Erythroblast (primary cell): ENCODE measurements at regions not wholly inside any gene's neighbourhood (a gene's known extent, or its start where the extent isn't known, plus 50 kb on each side); places are given as distances from the start of the nearest gene placed in this dataset.

ENCODE experiments used
- DNase-seq, 2 experiments: peaks; one replicate each; lab custom pipeline; 2025; lab: John Stamatoyannopoulos, UW
- GATA1 ChIP-seq: IDR thresholded peaks from 2 replicates; pipeline ENCODE4 v1.6.1; 2011; ENCODE audit warnings: low read depth, mild to moderate bottlenecking, control low read depth, low read length, moderate library complexity
- POLR2A ChIP-seq: IDR thresholded peaks from 2 replicates; pipeline ENCODE4 v1.6.1; 2011; ENCODE audit warnings: mild to moderate bottlenecking, low read length

DNA sequence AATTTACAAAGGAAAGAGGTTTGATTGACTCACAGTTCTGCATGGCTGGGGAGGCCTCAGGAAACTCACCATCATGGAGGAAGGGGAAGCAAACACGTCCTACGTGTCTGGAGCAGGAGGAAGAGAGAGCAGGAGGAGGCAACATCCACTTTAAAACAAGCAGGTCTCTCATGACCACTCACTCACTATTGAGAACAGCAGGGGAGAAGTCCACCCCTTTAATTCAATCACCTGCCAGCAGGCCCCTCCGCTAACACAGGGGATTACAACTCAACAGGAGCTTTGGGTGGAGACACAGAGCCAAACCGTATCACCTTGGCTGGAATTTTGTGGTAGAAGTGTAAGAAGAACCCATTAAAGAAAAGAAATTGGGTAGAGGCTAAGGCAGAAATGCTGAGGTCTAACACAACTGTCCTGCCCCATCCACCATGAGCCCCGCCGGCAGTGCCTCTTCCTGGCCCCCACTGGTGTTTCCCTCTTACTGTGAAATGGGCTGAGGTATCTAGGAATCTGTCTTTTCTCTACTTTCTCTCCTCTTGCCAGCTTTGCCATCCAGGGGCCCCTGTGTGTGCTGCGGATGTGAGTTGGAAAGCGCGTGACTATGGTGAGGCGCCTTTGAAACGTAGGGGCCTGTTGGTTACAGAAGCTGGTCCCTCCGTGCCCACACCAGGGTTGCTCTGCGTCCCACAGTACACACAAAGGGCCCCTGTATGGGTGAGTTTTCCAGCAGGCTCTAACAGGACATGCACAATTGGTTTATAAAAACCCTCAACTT lies 108.0 kb upstream of the TMEM132D start:
- DNase-seq = no peak
- TF ChIP-seq GATA1 = no peak
- TF ChIP-seq POLR2A = no peak

DNA sequence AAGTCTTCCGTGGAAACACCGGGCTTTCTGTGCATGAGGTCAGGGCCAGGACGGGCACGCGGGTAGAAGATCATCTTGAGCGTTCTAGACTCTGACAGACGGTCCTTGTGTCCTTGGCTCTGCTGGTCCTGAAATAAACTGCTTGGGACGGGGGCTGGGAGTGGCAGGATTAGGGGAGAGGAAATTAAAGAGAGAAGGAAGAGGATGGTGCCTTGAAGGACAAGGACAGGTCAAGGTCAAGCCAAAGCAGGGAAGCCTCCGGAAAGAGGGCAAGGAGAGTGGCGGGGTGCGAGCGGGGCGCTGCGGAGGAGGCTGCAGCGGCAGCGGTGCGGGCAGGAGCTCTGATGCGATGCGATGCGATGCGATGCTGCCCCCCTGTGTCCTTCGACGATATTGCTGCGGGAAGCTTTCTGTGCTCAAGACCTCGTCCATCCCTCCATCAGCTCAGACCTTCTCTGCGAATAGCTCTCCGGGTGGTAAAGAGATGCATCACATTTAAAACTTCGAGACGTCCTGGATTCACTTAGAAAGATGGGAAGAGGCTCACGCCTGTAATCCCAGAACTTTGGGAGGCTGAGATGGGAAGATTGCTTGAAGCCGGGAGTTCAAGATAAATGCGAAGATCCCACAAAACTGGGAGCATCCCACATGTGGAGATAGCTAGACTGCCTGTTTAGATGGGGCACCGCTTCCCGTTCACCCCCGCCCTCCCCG lies 110.1 kb upstream of the TMEM132D start:
- no peak for TF ChIP-seq POLR2A
- TF ChIP-seq GATA1 = no peak

DNA sequence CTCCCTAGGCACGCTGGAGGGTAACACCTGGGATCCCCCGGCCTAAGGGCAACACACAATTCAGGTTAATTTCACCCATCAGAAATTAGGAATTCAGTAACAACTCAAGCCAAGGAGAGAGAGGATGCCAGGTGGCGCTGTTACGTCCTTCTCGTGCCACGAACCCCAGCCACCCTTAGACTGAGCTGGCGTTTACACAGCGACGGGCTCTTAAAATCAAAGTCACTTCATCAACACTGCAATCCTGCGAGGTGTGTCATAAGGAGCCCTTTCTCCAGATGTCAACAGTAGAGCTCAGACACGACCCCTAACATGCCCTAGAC lies 110.6 kb upstream of the TMEM132D start:
- TF ChIP-seq POLR2A (no peak), GATA1 (no peak)
- no peak for DNase-seq

More for the DNA sequence above, 110.1 kb upstream of the TMEM132D start:
- peak; percentile 16 to 44 for DNase-seq

DNA sequence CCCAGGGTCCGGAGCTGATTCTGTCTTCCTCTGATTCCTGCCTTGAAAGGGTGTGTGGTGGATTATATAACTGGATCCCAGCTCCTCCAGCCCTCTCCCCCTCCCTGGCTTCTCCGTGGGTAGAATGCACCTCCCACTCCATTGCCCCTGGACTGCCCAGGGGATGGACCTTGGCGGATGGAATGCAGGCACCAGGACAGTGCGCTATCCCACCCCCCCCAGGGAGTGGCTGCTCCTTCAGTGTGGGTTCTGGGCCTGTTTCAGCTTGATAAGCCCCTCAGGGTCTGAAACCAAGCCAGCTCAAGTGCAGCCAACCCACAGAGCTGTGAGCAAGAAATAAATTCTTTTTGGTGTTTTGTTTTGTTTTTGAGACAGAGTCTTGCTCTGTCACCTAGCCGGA lies 112.4 kb upstream of the TMEM132D start:
- TF ChIP-seq GATA1 (no peak), POLR2A (no peak)
- DNase-seq = no peak

DNA sequence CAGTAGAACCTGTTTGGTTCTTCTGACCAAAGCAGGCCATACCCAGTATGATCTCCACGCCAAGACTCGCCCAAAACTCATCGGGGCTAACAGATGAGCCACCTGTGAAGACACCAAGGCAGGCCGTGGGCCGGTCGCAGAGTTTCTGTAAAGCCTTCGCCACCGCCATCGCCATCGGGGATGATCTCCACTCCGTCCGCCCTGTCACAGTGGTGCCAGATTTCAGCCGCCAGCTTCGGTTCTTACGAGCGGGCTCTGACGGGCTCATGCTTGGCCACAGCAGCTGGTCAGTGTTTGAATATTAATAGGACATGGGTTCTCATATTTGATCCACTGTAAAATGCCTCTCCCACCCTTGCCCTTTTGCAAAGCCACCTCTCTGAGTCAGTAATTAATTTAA lies 113.2 kb upstream of the TMEM132D start:
- no peak for DNase-seq
- no peak for TF ChIP-seq GATA1
- no peak for TF ChIP-seq POLR2A

DNA sequence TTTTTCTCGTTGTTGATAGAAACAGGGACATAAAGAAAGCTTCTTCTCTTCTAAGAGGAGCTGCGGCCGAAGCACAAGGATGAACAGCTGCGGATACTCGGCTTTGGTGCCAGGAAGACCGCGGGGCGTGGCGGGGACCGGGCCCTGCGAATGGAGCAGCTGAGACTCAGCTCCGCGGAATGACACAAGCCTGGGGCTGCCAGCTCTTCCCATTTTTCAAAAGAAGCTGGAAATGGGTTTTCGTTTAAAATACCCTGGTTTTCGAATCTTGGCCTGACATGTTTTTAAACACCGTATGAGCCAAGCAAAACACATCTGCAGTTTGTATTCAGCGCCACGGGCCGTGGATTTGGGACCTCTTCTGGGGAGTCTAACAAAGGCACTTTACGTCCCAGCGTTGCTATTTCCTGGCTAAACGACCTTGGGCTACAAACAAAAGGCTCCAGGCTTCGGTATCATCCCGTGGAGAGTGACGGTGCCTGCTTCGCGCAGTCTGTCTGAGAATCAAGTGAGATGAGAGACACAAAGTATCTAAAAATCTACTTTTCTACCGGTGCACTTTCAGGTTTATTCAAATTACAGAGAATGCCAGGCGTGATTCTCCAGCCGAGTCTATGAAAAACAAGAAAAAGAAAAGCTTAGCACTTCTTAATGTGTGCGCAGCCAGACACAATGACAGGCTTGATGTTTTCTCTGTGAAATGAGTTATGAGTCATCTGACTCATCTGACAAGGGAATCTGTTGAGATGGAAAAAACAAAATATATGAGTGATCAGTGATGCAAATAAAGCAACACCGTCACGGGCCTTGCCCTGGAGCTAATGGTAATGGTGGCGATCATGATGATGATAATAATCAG lies 114.0 kb upstream of the TMEM132D start:
- no peak for DNase-seq
- TF ChIP-seq GATA1 = no peak
- no peak for TF ChIP-seq POLR2A

DNA sequence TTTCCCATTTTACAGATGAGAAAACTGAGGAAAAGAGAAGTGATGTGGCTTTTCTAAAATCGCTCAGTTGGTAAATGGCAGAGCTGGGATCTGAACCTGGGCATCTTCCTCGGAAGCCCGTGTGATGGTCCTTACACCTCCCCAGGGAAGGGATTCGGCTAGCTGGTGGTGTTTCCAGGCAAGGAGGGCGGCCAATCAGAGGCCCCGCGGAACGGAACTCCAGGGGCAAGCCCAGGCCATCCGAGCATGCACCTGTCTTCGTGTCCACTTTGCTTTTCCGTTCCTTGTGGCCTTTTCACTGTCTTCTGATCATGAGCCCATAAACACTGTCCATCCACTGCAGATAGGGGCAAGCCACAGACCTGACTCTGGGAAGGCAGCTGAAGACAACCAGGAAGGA lies 114.8 kb upstream of the TMEM132D start:
- DNase-seq = no peak
- no peak for TF ChIP-seq POLR2A

DNA sequence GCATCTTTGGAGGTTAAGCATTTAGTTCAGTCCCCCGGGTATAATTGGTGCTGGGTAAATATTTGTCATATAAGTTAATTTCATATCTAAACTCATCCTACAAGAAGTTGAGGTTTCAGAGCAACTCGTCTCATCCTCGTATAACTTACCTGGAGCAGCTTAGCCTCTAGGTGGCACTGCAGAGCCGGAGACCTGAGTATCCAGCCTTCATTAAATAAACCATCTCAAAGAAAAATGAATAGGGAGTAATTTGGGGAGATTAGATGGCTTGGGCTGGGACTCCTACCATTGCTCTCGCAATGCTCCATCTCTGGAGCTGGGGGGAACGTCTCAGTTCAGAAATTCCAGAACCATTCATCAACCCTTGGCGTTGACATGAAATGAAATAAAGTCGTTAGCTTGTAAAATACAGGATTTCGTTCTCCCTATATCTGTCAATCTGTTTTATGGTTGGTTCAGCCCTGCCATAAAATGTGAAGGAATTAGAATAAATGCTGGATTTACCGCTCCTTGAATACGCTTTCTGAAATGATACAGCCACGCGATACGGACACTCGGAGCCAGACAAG lies 122.9 kb upstream of the TMEM132D start:
- no peak for TF ChIP-seq GATA1
- TF ChIP-seq POLR2A = no peak
- peak; percentile 6 to 46 for DNase-seq

DNA sequence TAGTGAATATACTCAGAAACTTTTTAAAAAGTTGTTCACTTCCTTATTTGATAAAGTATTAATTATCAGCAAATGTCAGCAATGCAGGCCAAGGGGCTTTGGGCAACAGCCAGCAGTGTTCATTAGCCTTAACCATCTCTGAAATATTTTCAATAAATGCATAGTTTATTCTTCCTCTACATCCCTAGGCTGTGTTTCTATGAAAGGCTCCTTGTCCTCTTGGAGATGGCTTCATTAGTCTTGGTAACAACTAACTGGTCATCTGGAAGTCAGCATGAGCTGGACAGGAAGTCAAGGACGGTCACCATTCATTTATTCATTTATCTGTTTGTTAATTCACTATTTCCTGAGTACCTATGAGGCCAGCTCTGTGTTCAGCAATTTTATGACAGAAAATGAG lies 124.0 kb upstream of the TMEM132D start:
- TF ChIP-seq GATA1 (no peak), POLR2A (no peak)
- DNase-seq = no peak

DNA sequence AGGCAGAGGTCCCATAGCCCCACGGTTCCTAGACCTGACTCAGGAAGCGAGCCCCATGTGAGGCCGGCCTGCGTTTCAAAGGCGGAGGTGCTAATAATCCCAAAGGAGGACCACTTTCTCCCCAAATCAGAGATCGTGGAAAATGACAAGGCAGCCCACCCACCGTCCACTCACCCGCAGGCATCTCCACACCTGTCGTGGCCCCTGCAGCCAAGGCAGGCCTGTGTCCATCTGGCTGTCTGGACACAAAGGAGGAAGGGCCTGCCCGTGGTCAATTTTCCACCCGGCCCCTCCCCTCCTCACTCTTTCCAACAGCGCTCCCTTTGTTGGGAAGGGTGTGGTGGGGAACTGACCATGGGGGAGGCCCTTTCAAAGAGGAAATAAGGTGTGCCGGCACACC lies 125.3 kb upstream of the TMEM132D start:
- no peak for DNase-seq
- TF ChIP-seq POLR2A = no peak
- TF ChIP-seq GATA1 = no peak

DNA sequence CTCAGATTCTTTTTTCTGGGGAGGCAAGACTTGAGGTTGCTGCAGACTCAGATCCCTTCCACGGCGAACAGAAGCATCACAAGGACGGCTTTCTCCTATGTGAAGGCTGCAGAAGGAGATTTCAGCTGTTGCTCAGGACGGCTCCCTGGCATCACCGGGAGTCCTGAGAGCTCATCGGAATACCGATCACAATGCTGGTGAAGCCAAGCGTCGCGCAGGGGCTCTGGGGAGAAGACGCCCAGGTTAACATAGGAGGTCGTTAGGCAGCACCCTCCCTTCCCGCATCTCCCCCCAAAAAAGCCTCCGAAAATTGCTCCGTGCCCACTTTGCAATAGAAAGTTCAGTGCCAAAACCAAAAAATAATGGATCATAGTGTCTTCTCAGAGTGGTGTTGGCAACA lies 127.2 kb upstream of the TMEM132D start:
- no peak for TF ChIP-seq POLR2A
- TF ChIP-seq GATA1 = no peak
- DNase-seq = no peak

DNA sequence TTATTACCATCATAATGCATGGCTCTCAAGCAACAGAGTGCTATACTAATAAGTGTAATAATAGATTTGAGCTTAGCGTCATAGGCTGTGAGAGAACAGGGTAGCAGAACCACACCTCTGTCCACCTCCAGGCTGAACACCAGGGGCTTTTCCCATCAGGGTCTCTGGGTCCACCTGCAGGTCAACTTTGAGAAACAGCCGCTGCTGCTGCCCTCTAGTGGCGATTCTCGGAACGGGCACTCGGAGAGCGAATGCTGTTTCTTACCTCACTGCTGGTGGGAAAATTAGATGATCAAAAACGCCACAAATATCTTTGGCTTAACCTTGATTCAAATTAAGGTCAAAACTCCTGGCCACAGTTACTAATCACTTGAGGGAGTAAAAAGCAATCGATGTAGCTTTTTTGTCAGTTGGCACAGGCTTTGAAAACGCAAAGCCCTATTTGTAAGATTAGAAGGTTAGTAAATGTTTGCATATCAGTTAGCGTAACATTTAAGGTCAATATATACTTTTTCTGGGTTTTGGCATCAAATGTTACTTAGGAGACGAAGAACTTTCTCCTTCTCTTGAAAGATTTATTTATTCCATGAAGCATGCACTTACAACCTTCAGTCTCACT lies 127.9 kb upstream of the TMEM132D start:
- peak; percentile 45 to 63 for DNase-seq
- no peak for TF ChIP-seq POLR2A
- no peak for TF ChIP-seq GATA1

DNA sequence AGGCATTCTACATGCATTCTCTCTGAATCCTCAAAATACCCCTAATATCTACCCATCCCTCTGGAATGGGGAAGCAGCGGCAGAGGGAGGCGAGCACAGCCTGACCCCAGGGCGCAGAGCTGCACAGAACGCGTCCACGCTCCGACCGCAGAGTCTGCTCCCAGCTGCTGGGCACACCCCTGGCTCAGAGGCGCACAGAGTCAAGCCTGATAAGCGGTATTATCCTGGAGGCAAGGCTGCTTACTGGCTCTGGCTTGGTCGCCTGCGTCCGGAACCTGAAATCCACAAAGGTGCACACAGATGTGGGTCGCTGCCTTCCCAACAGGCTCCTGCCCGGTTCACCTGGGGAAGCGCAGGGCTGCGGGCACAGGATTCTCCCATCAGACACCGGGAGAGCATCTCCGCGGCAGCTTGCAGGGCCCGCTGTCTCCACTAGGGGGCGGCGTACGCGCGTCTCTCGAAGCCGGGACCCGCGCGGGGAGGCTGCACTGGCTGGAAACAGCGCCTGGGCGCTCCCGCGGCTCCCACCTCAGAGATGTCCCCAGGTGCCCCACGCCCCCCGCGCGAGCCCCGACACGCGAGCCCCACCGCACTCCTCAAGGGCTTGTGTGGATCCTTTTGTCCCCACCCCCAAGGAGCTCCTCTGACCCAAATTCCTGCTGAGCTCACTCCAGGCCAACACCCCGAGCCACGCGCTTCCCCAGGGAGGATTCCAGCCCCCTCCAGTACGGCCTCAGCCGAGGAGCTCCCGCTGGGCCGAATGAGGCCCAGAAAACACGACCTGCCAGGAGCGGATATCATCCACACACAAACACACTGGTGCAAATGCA lies 120.1 kb upstream of the FZD10 start:
- no peak for TF ChIP-seq GATA1
- no peak for TF ChIP-seq POLR2A
- peak in 1 of 2 experiments; percentile 29 for DNase-seq
